Fibroblast of lung (primary cell): ENCODE measurements at regions not wholly inside any gene's neighbourhood (a gene's known extent, or its start where the extent isn't known, plus 50 kb on each side); places are given as distances from the start of the nearest gene placed in this dataset.

ENCODE experiments used
- EZH2 ChIP-seq: IDR thresholded peaks from 2 replicates; pipeline ENCODE4 v1.5.1; 2012; ENCODE audit warnings: low read length, control low read depth, mild to moderate bottlenecking; ENCODE audit errors: missing control alignments
- TF ChIP-seq, protein P1 (sequence below), 2 donors: IDR thresholded peaks in 1 of 2; conservative IDR thresholded peaks in 1 of 2; 1 replicate in 1 of 2; 2 replicates in 1 of 2; pipeline ENCODE4 v1.5.1; 2011 to 2012; ENCODE audit warnings: low read length in 2 of 2, control low read depth in 1 of 2, inconsistent platforms in 1 of 2, low read depth in 1 of 2, mild to moderate bottlenecking in 1 of 2

DNA sequence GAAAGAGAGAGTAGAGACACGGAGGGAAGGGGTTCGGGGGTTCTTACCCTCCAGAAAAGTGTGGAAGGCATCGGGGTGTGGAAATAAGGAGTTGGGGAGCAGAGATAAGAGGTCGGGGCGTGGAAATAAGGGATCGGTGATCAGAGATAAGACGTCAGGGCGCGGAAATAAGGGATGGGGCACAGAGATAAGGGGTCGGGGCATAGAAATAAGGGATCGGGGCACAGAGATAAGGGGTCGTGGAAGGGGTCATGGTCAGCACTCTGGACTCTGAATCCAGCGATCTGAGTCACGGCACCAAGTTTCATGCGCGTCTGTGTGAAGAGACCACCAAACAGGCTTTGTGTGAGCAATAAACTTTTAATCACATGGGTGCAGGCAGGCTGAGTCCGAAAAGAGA, 119.1 kb downstream of the PCDH10 start:
- TF ChIP-seq, protein P1, sequence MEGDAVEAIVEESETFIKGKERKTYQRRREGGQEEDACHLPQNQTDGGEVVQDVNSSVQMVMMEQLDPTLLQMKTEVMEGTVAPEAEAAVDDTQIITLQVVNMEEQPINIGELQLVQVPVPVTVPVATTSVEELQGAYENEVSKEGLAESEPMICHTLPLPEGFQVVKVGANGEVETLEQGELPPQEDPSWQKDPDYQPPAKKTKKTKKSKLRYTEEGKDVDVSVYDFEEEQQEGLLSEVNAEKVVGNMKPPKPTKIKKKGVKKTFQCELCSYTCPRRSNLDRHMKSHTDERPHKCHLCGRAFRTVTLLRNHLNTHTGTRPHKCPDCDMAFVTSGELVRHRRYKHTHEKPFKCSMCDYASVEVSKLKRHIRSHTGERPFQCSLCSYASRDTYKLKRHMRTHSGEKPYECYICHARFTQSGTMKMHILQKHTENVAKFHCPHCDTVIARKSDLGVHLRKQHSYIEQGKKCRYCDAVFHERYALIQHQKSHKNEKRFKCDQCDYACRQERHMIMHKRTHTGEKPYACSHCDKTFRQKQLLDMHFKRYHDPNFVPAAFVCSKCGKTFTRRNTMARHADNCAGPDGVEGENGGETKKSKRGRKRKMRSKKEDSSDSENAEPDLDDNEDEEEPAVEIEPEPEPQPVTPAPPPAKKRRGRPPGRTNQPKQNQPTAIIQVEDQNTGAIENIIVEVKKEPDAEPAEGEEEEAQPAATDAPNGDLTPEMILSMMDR (conservative IDR thresholded peaks at IDR 0.05 in 1 of 2, IDR thresholded peaks at IDR 0.05 in 1 of 2; ENCODE audit: low read depth in 1 of 2, low read length in 2 of 2) = no peak
- no peak for TF ChIP-seq EZH2
